ENCODE measurements at regions not wholly inside any gene's neighbourhood (a gene's known extent, or its start where the extent isn't known, plus 50 kb on each side); places are given as distances from the start of the nearest gene placed in this dataset.

GRCh38 chr14:38063711-38064320 lies 143.9 kb upstream of the SSTR1 start:
- TF ChIP-seq CTCF (IDR thresholded peaks at IDR 0.05) (no peak), POLR2A (IDR thresholded peaks at IDR 0.05) (no peak)
